ENCODE measurements at regions not wholly inside any gene's neighbourhood (a gene's known extent, or its start where the extent isn't known, plus 50 kb on each side); places are given as distances from the start of the nearest gene placed in this dataset.

DNA sequence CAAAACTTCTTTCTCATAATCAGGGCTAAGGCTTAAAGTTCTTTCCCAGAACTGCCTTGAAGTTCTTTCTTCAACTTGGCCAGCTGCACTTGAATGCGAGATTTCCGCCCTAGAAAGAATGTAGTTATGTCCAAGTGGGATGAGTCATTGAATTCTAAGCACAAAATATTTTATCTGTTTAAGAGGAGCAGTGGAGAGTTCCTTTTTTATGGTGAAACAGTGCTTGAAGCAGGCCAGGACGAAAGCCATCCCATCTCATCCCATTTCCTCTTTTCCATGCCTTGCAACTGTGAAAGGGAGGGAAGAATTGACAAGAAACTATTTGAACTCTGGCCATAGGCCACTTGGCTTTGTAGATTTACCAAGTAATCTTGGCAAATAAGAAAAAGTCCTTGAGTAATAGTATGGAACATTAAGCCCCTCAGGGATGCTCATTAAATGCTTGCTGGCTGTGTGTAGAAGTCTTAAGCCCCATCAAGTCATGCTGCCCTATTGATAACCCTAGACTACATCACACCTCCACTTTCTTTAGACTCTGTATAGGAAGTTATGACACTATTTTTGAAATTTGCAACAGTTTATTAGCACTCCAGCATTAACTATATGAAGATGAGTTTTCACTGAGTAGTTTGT, 174.5 kb downstream of the KCTD12 start:
- no peak for DNase-seq (ENCODE audit: low read depth in 3 of 3)

DNA sequence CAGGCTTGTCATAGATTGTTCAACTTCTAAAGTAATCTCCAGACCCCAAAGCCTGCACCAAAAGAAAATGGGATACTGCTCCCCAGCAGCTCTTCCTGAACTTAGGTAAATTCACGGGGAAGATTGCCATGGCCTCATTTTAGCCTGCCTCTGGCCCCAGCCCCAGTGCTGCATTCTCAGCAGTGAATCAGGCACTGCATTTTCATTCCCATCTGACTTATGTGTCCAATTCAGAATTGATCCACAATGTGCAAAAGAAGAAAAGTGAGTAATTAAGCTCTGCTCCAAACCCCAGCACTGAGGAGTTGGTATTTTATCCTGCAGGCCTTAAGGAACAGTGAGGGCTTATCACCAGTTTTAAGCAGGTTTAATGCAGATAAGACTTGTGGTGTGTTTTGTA, 176.4 kb downstream of the KCTD12 start:
- DNase-seq (ENCODE audit: low read depth in 3 of 3): no peak

DNA sequence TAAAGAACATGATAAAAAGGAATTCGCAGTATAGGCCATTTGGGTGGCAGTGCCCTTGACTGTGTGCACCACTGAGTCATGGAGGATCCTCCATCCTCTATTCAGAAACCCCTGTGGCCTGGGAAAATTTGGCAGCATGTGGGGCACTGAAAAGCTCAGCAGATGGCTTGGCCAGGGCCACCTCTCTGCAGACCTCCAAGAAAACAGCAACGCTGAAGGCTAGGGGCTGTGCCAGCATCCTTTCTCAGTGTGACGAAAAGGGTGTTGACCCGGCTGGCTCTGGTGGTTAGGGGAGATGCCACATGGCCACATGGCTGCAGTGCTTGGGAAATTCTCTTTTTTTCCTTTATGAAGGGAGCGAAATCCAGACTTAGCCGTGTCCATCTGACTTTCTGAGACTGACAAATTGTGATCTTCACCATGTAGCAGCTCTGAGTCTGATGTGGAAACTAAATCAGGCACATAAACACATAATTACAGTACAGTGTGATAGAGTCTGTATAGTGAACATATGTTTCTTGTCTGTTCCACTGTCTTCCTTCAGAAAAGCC, 178.0 kb downstream of the KCTD12 start:
- no peak for DNase-seq (ENCODE audit: low read depth in 3 of 3)

DNA sequence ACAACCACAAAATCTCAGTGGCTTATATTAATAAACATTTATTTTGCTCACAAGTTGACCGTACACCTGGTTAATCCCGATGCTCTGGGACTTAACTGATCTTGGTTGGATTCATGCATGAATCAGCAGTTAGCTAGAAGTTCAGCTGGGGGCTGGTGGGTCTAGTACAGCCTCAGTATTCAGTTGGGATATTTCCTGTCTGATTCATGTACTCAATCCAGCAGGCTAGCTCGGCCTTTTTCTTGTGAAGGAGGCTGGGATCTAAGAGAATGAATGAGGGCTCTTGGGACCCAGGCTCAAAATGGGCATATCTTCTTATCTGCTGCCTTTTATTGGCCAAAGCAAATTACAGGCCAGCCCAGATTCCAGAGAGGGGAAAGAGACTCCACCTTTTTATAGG, 178.8 kb downstream of the KCTD12 start:
- no peak for DNase-seq (ENCODE audit: low read depth in 3 of 3)

DNA sequence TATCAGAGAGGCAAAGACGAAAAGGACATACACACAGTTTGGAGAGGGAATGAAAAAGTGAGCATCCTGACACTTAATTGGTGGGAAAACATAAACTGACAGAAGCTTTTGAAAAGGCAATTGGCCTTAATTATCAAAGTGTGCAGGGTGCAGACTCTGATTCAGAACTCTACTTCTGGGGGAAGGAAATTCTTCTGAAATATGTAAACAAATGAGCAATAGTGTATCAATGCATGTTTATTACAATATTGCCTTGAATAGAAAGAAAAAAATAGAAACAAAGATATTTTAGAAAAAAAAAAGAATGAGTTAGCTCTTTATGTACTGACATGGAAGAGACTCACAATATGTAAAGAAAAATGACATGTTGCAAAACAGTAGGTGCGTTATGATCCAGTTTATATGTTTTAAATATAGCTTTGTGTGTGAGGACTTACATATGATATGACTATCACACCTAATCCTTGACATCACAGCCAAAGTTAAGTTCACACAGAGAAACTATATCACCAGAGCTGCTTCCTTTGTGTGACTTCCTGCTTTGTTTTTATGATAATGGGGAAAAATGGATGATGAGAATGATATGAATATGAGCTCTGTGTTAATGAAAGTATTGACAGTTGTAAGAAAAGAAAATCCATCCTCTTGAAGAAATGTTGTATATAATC, 182.4 kb downstream of the KCTD12 start:
- DNase-seq (ENCODE audit: low read depth in 3 of 3): no peak

DNA sequence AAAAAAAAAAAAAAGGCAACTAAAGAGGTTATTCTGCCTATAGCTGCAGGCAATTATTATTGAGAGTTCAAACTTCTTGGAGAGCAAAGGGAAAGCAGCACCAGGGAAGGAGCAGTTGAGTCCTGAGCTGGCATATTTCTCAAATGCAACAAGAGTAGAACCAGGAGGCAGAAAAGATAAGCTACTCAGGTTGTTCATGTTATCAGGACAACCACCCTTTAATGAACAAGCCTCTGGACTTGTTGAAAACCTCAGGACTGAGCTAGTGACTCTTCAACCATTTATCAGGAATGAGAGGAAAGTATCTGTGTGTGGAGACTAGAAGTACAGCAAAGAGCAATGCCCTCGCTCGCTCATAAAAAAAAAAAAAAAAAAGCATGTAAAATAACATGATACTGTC, 183.0 kb downstream of the KCTD12 start:
- DNase-seq (ENCODE audit: low read depth in 3 of 3): no peak

DNA sequence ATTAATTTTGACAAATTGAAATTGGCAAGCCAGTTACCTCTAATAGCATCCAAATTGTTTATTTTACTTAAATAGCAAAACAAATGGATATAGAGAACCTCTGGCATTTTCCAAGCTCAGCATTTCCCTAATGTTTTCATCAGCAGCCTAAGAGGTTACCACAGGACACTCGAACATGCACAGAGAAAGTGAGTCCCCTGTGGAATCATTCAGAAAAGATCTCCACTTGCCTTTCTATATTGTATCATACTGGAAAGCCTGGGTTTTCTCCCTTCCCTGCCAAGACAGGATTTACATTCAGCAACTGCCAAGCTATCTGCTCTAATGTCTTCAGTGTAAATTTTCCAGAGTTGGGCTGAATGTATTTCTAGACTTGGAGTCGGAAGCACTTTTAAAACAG, 188.9 kb downstream of the KCTD12 start:
- no peak for DNase-seq (ENCODE audit: low read depth in 3 of 3)

DNA sequence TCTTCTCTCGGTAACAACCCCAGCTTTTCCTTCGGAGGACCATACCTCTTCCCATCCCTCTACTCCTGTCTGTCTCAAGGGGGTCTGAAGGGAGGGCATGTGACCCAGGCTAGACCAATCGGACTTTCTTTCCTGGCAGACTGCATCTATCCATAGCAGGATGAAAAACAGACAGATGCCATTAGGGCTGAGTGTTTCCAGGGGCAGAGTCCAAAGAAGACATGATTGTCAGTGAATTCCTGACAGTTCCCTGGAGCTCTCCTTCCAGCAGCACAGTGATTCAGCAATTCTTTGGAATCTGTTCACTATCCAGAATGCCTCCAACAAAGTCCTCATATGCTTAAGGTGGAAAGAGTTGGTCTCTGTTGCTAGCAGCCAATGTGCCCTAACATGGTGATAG, 189.8 kb downstream of the KCTD12 start:
- no peak for DNase-seq (ENCODE audit: low read depth in 3 of 3)

DNA sequence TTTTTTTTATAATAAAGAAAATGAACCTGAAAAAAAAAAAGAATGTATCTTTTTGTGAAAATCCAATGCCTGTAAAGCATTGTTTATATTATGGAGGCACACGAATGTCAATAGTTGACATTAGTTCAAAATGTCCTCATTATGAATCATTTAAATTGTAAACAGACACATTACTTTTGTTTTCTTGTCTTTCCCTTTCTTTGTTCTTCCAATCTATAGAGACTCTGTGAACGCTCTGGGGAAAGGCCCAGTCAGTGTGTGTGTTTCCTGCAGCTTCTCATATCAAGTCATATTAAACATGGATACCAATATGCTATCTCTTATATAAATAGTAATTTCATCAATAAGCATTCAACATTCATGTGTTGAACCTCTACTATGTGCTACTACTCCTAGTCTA, 193.1 kb downstream of the KCTD12 start:
- no peak for DNase-seq (ENCODE audit: low read depth in 3 of 3)

DNA sequence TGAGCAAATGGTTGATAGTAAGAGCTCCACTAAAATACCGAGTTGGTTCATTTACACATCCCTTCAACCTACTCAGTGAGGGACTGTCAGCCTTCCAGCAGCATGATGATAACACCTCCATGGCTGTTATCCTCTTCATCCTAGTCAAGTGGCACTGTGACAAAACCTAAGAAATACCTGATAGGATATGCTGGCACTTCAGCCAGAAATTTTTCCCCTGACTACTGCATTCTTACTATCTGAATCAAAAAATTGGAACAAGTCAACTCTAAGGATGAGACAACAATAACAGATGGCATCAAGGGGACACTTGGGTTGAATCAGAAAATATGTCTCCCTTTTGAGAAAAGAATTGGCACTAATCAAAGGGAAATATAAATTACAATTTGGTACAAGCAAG, 193.9 kb downstream of the KCTD12 start:
- no peak for DNase-seq (ENCODE audit: low read depth in 3 of 3)

DNA sequence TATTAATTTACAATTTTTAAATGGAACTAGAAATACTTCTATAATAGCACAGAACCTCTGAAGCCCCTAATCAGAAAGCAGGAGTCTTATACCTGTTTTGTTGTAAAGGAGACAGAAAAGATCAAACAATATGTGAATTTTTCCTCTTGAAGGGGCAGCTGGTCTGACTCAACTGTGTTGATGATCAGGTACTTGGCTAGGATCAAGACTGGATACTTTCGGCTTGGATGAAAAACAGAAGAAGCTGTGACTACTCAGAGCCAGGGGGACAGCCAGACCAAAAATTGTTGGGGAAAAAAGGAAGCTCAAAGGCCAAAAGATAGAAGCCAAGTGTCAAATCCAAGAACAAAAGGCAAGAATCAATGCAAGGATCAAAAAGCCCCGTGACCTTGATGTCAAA, 195.6 kb downstream of the KCTD12 start:
- DNase-seq (ENCODE audit: low read depth in 3 of 3): no peak

DNA sequence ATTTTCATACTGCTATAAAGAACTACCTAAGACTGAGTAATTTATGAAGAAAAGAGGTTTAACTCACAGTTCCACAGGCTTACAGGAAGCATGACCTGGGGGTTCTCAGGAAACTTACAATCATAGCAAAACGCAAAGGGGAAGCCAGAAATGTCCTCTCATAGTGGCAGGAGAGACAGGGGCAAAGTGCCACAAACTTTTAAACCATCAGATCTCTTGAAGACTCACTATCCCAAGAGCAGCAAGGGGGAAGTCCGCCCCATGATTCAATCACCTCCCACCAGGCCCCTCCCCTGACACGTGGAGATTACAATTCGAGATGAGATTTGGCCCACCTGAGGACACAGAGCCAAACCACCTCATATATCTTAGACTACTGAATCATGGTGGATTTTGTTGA, 198.7 kb downstream of the KCTD12 start:
- DNase-seq (ENCODE audit: low read depth in 3 of 3): no peak

DNA sequence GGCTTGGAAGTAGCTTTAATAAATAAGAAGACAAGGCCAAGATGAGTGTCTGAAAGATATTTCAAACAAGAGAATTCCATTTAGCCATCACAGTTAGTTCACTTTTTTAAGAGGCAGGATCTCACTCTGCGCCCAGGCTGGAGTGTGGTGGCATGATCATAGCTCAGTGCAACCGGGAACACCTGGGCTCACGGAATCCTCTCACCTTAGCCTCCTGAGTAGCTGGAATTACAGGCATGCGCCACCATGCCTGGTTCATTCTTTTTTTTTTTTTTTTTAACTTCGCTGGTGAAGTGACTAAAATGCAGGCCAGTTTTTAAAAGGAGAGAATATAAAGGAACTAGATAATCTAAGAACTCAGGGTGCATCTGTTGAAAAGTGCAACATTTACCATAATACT, 200.3 kb downstream of the KCTD12 start:
- DNase-seq (ENCODE audit: low read depth in 3 of 3): no peak

DNA sequence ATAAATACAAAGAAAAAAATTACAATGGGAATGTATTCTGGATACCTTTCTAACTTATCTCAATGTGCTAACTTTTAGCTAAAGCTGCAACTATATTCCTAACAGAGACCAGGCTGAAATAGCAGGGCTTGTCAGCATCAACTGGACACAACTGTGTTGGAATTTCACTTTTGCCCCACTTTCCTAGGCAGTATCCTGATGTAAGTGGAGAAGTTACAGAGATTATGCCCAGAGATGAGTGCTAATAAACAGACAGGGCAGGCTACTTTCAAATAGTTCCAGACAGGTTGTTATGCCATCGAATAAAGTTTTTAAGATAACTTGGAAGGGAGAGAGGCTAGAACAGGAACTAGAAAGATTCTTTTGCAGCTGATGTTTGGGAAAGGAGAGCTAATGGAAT, 201.9 kb downstream of the KCTD12 start:
- no peak for DNase-seq (ENCODE audit: low read depth in 3 of 3)

DNA sequence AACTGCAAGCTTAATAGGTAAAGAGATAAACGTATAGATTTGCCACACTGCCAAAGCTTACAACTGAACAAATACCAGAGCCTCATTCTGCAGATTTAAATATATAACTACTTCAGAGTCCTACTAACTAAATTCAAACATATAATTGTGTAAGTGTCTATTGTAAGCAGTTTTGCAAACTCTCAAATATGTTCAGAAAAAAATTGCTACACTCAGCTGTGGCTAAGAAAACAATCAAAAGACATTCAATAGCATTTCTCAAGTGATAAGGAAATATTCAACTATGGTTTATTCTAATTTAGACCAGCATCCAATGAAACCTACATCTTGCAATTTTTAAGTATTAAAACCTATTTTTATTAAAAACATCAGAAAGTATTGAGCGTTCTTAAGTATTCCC, 202.4 kb downstream of the KCTD12 start:
- DNase-seq (ENCODE audit: low read depth in 3 of 3): no peak

DNA sequence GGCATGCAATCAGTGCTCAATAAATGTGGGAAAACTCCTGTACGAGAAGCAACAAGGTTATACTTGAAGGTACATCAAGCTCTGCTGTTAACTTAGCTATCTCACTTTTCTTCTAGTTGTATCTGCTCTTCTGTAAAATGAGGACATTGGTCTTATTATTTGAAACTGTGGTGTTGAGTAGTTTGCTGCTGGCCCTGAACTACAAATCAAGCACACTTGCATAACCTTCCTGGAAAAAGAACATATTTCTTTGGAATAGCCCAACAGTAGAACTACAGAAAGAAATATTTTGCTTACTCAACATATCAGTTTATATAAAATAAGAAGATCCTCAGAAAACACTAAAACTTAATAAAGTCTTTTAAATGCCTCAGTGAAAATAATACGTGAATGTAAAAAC, 203.0 kb downstream of the KCTD12 start:
- no peak for DNase-seq (ENCODE audit: low read depth in 3 of 3)

DNA sequence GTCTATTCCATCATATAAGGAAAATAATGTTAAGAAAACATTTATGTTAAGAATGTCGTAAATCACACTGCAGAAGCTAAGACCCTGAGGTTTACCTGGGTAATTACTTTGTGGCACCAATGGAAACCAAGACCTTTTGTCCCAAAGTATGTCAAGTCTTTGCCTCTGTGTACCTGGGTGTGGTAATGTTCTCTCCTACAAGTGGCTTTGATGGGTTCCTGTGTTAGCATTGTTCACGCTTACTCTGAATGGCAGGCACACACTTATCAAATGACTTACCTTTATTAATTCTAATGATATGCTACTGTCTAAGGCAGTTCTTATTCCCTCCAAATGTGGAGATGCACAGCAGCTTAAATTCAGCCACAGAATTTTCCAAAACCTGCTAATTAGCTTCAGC, 206.1 kb downstream of the KCTD12 start:
- no peak for DNase-seq (ENCODE audit: low read depth in 3 of 3)

DNA sequence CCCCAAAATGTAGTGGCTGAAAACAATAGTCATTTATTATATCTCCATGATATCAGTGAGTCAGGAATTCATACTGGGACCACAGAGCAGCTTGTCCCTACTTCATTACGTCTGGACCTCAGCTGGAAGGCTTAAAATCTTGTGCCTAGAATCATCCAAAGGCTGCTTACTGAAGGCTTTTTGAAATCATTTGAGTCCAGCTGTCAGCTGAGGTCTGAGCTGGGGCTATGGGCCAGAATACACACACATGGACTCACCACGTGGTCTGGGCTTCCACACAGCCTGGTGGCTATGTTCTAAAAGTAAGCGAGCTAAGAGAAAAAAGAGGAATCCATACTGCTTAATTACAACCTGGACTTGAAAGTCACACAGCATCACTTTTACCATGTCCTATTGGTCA, 209.2 kb downstream of the KCTD12 start:
- no peak for DNase-seq (ENCODE audit: low read depth in 3 of 3)

DNA sequence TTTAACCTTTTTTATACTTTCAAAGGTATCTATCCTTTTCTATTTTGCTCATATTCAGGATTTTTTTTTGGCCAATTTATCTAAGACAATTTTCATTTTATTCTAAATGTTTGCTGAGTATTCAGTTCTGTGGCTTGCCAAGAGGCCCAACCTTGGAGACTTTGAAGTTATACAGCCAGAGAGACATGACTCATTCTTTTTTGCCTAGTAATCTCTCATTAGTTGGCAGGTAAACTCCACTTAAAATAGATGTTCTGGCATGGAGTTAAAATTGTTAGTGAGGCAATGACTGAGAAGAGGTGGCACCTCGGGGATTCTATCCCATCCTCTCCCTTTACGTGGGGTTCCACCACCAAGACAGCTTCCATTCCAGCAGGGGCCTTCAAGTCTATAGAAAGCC, 213.8 kb downstream of the KCTD12 start:
- no peak for DNase-seq (ENCODE audit: low read depth in 3 of 3)

DNA sequence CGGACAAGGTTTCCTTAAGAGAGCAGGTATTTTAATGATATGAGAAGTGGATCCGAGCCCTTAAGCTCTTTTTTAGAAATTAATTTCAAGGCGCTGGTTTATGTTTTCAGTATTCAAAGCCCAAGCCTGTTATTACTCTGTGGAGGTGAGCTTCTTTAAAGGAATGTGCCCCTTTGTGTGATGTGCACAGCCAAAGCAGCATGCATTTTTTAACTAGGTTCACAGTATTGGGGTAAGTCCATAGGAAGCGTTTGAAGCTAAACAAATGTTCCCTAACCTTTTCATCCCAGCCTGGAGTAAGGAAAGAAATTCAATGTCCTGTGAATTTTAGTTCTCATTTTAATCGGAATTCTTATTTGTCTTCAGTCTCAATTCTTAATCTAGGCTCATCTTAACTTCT, 217.5 kb downstream of the KCTD12 start:
- DNase-seq (ENCODE audit: low read depth in 3 of 3): no peak

DNA sequence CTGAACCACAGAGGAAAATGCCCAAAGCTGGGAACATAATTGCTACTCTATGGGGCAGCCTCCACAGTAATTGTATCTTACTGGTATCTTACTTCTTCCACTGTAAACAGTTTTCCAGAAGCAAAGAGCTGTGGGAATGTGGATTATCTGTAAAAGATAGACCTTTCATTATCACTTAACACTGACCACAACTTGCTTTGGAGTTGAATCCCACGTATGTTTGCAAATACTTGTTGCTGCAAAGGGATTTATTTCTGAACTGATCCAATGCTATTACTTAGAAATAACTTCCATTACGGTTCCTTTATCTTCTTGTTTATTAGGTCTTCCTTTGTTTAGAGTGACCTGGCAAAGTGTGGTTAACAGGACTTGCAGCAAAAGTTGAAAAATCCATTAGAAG, 218.1 kb downstream of the KCTD12 start:
- no peak for DNase-seq (ENCODE audit: low read depth in 3 of 3)

DNA sequence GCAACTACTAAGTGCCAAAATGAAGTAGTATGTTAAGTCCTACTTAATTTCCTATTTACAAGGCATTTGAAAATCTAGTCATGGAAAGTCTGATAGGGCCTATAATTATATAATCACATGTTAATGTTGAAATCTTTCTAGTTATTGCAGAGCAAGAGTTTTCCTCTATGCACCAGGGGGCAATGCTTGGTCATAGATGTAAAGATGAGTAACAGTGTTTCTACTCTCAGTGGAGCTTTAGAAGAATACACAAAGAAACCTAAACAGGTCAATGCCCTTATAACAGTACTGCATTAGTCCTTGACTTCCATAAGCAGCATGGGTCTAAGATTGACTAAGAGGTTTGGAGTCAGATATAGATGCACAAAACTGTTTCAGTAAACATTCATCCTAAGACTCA, 218.7 kb downstream of the KCTD12 start:
- DNase-seq (ENCODE audit: low read depth in 3 of 3): no peak

DNA sequence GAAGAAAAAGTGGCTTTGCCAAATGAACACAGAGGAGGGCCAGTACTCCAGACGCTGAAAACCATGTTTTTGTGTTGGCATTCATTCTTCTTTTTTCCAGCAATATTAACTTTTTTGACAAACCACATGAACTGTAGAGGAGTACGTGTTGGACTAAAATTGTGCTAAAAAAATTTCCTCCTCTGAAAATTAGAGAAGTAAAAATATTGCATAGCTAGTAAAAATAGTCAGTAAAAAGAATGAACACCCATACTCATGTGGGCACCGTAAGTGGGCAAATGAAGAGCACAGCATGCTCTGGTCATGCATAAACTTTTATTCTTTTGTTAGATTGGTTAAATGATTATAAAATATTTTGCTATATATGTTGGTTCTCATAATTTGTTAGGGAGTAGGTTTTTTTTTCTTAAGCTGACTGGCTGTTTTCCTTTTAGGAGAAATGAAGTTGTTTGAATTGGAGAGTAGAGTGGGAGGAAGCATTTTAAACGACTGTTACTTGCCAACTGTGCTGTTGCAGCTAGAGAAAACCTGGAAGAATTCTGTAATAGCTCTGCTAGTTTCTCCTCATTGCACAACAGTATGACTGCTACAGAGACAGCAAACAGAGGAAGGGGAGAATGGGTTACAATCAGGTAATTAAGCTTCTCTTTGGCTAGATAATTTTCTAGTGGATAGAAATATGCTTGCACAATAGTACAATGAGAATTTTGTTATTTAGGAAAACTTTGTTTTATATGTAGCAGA, 222.4 kb downstream of the KCTD12 start:
- no peak for DNase-seq (ENCODE audit: low read depth in 3 of 3)

Data from stimulated activated CD4-positive, alpha-beta T cell treated with anti-CD3 and anti-CD28 coated beads, TNF-alpha, amount 100 ng/mL, for 48 hours (primary cell).